HL-60 (cell line): ENCODE measurements at regions not wholly inside any gene's neighbourhood (a gene's known extent, or its start where the extent isn't known, plus 50 kb on each side); places are given as distances from the start of the nearest gene placed in this dataset.

Experiments
- POLR2AphosphoS5 ChIP-seq: IDR thresholded peaks from 2 replicates; pipeline ENCODE4 v1.6.1; 2012; ENCODE audit warnings: low read depth
- TF ChIP-seq, protein P1 (sequence below): IDR thresholded peaks from one replicate; pipeline ENCODE4 v1.5.1; 2011; ENCODE audit warnings: low read length, control low read depth, inconsistent platforms; ENCODE audit not compliant: insufficient read depth

GRCh38 chrX:145677109-145677817 is 140.4 kb upstream of the SLITRK2 start:
- TF ChIP-seq, protein P1, sequence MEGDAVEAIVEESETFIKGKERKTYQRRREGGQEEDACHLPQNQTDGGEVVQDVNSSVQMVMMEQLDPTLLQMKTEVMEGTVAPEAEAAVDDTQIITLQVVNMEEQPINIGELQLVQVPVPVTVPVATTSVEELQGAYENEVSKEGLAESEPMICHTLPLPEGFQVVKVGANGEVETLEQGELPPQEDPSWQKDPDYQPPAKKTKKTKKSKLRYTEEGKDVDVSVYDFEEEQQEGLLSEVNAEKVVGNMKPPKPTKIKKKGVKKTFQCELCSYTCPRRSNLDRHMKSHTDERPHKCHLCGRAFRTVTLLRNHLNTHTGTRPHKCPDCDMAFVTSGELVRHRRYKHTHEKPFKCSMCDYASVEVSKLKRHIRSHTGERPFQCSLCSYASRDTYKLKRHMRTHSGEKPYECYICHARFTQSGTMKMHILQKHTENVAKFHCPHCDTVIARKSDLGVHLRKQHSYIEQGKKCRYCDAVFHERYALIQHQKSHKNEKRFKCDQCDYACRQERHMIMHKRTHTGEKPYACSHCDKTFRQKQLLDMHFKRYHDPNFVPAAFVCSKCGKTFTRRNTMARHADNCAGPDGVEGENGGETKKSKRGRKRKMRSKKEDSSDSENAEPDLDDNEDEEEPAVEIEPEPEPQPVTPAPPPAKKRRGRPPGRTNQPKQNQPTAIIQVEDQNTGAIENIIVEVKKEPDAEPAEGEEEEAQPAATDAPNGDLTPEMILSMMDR = no peak
- no peak for TF ChIP-seq POLR2AphosphoS5
